Muscle of leg (tissue), 3 donors: ENCODE measurements at regions not wholly inside any gene's neighbourhood (a gene's known extent, or its start where the extent isn't known, plus 50 kb on each side); places are given as distances from the start of the nearest gene placed in this dataset.

Source experiments
- DNase-seq: peaks from one replicate; pipeline ENCODE4 v3.0.0; 2013
- H3K27ac ChIP-seq: one replicate; pipeline ENCODE4 v1.5.1; 2013; ENCODE audit warnings: mild to moderate bottlenecking, low read length, control low read depth
- H3K27me3 ChIP-seq: one replicate; pipeline ENCODE4 v1.6.1; 2013; ENCODE audit warnings: low read length; ENCODE audit not compliant: control insufficient read depth, insufficient read depth
- H3K36me3 ChIP-seq: one replicate; pipeline ENCODE4 v1.6.1; 2013; ENCODE audit warnings: low read length; ENCODE audit not compliant: control insufficient read depth, insufficient read depth
- H3K4me1 ChIP-seq: one replicate; pipeline ENCODE4 v1.6.1; 2013; ENCODE audit warnings: low read length; ENCODE audit not compliant: control insufficient read depth, insufficient read depth
- H3K4me3 ChIP-seq: one replicate; pipeline ENCODE4 v1.5.1; 2013; ENCODE audit warnings: low read length, control low read depth
- H3K9me3 ChIP-seq: replicated peaks from 2 replicates; pipeline ENCODE4 v1.6.1; 2013; ENCODE audit warnings: low read depth, low read length; ENCODE audit not compliant: control insufficient read depth
- WGBS: methylation state at CpG from one replicate; pipeline ENCODE4 v1.1.5; 2013; ENCODE audit warnings: missing lambda C conversion rate; ENCODE audit not compliant: insufficient coverage; 5-methylcytosine and 5-hydroxymethylcytosine counted together

DNA sequence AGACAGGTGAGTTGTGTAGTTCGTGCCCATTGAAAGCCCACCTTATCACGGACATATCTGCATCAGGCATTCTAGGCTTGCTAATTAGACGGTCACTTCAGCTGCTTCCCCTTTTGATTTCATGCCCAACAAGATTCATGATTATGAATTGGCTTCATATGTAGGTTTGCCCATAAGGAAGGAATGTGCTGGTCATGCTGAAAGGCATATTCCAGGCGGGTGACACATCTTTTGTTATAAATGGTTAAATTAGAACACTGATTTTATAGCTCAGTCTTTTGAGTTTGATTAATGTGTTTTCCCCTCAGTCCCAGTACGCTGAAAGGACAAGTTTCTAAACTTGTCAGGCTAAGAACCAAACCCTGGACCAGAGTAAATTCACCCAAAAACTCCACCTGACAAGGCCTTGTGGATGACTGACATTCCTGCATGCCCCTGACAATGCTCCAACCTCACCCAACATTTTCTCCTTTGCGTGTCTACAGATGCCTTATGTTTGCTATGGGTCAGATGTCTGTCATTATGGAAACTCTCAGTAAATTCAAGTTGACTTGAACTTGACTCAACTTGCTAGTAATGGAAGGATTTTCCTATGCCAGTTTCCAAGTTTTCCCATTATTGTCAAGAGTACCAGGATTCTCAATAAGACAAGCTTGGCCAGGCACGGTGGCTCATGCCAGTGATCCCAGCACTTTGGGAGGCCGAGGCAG, 421.9 kb downstream of the PMP22 start:
- Histone ChIP-seq H3K4me3 (no peak overlapping the region), H3K27ac (no peak overlapping the region), H3K36me3 (no peaks in the 10 kb centered on the region), H3K4me1 (no peaks in the 10 kb centered on the region), H3K27me3 (no peaks in the 10 kb centered on the region), H3K9me3 (peaks cover 2% of the 10 kb centered on the region)
- WGBS: 85% methylated on average over 3 of the region's 8 CpGs
- no peak for DNase-seq

DNA sequence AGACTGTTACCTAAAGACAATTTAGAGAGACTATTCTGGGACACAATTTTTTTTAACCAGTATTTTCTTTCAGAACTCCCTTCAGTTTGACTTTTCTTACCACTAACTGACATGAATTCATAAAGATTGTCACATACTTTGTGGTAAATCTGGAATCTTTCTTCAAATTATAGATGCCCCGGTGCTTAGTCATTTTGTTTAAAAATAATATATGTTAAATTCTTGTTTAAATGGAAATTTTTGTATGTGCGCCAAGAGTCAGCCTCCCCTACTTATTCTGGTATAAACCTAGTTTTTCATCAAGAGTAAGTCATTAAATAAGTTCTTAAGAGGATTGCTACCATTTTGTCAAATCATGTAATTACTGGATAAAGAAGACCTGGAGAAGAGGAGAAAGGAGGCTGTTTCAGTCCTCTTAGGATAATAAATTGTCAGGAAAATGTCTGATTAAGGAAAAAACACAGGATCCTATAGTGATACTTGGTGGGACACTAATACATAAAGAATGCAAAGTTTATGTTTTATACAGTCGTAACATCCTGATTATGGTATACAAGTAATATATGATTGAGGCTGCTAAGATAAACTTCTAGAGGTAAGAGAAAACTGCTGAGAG, 424.4 kb downstream of the PMP22 start:
- DNase-seq: no peak
- WGBS: no CpG with 5 or more reads among the region's 3 CpGs
- Histone ChIP-seq H3K27me3 (no peaks in the 10 kb centered on the region), H3K4me3 (no peak overlapping the region), H3K27ac (no peak overlapping the region), H3K4me1 (no peaks in the 10 kb centered on the region), H3K9me3 (peaks cover 7% of the 10 kb centered on the region), H3K36me3 (no peaks in the 10 kb centered on the region)

DNA sequence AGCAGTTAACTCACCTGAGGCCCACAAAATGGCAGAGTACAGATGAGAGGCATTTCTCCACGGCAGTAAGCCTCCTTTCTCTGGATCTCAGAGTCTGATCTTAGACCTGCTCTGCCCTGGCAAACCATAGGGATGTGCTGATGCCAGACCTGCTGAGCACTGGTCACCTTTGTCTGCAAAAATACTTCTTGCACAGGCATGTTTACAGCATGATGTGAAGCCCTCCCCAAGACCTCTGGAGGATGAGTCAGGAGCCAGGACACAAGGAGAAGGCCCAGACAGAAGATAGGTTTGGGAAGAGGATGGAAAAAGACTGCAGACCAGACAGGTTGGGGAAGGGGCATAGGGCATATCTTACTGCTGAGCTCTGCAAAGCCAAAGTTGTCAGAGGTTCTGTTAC, 426.6 kb downstream of the PMP22 start:
- Histone ChIP-seq H3K4me3 (no peak overlapping the region), H3K4me1 (no peaks in the 10 kb centered on the region), H3K27ac (no peak overlapping the region), H3K36me3 (no peaks in the 10 kb centered on the region), H3K27me3 (no peaks in the 10 kb centered on the region), H3K9me3 (peaks cover 5% of the 10 kb centered on the region)
- no peak for DNase-seq
- WGBS: 88% methylated on average over 1 of the region's 1 CpG

DNA sequence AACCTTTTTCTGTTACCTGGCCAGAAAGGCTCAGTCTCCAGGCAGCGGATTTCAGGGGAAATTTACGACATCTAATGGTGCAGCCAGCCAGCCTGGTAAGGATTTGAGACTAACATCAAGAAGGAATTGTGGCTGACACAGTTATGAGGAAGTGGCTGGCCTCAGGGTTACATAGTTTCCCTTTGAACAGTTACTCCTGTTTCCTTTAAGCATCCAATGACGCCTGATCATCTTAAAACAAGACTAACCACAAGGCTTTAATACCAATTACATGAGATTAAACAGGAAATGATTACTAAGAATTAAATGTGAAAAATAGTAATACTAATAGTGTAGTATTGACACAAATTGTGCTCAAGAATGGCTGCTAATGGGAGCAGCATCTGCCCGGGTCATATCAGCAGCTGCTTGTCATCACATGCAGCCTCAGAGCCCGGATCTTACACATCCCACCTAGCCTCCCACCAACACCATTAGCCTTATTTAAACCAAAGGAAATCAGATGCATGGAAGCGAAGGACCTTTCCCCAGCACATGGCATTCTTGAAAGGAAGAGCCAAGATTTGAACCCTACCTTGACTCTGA, 431.8 kb downstream of the PMP22 start:
- no peaks in the 10 kb centered on the region for H3K36me3 ChIP-seq
- H3K4me1 ChIP-seq: no peaks in the 10 kb centered on the region
- H3K27ac ChIP-seq: no peak overlapping the region
- no peak overlapping the region for H3K4me3 ChIP-seq
- DNase-seq: peak; percentile 1
- H3K9me3 ChIP-seq: peaks cover 5% of the 10 kb centered on the region
- H3K27me3 ChIP-seq: no peaks in the 10 kb centered on the region
- whole genome bisulfite sequencing: 55% methylated on average over 5 of the region's 6 CpGs

DNA sequence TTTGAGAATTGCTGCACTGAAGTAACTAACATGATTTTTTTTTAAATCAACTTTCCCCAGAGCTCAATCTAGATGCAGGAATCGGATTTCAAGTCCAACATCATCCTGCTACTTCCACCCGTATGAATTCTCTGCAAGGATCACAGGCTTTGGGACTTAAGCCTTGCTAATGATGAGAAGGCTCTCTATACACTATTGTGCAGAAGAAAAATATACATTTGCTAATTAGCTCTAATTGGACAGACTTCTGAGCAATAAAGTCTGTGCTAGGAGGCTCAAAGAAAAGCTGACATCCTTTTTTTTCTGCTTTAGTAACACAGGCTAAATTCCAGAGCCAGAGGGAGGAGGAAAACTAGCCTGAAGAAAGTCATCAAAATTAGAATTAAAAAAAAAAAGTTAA, 433.6 kb downstream of the PMP22 start:
- H3K9me3 ChIP-seq: peaks cover 3% of the 10 kb centered on the region
- no peak overlapping the region for H3K27ac ChIP-seq
- no peaks in the 10 kb centered on the region for H3K4me1 ChIP-seq
- no peaks in the 10 kb centered on the region for H3K27me3 ChIP-seq
- H3K36me3 ChIP-seq: no peaks in the 10 kb centered on the region
- WGBS: no CpG with 5 or more reads among the region's 2 CpGs
- no peak for DNase-seq
- no peak overlapping the region for H3K4me3 ChIP-seq

DNA sequence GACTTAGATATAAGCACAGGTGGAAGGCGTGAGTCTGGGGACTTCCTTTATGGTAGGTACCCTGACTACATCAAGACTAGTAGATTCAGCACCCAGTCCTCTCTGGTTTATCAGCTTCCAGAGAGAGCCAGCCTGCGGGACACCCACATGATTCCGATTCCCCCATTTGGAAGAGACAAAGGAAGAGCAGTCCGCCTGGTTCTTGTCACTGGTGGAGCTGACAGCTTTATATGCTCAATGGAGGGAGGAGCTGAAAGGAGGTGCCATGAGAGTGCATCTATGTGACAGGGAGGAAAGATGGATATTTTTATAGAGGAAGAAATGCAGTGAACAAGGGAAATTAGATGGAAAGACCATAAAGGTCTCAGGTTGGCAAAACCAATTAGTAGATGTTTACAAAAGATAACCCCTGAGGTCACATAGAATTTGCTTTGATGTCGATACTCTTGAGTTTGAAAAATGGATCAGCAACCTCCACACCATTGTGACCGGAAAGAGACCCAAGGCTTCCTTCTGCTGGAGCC, 437.7 kb downstream of the PMP22 start:
- no peak overlapping the region for H3K4me3 ChIP-seq
- no peak for DNase-seq
- no peaks in the 10 kb centered on the region for H3K27me3 ChIP-seq
- 49% methylated on average over 3 of the region's 6 CpGs for WGBS
- no peaks in the 10 kb centered on the region for H3K36me3 ChIP-seq
- H3K27ac ChIP-seq: no peak overlapping the region
- no peaks in the 10 kb centered on the region for H3K4me1 ChIP-seq
- no peaks in the 10 kb centered on the region for H3K9me3 ChIP-seq

DNA sequence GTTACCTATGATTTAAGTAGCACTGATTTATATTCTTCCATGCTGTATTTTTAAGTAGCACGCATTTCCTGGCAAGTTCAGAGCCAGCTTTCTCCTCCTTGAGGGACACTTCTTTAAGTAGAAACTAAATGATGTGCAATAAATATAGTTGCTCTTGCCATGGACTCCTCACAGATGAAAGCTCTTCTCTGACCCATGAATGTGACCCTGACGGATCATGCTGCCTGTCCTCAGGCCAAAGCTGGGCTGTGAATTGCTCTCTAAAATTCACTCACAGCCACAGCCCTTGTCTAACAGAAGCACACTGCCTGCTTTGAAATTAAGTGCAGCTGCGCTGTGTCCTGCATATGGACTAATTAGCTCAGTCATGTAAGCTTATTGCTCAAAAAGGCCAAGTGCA, 438.8 kb downstream of the PMP22 start:
- no peak overlapping the region for H3K4me3 ChIP-seq
- no peaks in the 10 kb centered on the region for H3K27me3 ChIP-seq
- no peaks in the 10 kb centered on the region for H3K4me1 ChIP-seq
- 49% methylated on average over 2 of the region's 3 CpGs for WGBS
- H3K9me3 ChIP-seq: no peaks in the 10 kb centered on the region
- peak; percentile 6 for DNase-seq
- H3K36me3 ChIP-seq: no peaks in the 10 kb centered on the region
- H3K27ac ChIP-seq: no peak overlapping the region

DNA sequence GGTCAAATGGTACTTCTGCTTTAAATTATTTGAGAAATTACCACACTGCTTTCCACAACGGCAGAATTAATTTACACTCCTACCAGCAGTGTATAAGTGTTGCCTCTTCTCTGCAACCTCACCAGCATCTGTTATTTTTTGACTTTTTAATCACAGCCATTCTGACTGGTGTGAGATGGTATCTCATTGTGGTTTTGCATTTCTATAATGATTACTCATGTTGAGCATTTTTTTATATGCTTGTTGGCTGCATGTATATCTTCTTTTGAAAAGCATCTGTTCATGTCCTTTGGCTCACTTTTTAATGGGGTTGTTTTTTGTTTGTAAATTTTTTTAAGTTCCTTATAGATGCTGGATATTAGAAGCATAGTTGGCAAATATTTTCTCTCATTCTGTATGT, 446.7 kb downstream of the PMP22 start:
- no CpG with 5 or more reads among the region's 1 CpG for WGBS
- no peaks in the 10 kb centered on the region for H3K27me3 ChIP-seq

DNA sequence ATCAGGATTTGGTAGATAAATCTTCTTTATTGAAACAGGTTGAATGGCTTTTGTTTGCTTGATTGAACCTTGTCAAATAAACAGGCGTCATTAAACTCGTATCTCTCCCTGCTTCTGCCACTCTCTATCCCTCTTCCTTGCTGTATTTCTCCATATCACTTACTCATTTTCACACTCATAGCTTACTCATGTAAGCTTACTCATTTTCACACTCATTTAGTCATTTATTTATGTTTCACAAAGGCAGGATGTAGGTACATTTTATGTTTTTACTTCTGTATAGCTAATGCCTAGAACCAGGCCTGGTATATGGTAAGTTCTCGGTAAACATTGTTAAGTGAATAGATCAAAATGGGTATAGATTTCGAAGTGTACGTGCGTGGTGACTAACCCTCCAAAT, 450.0 kb downstream of the PMP22 start:
- no peak for DNase-seq
- Histone ChIP-seq H3K36me3 (no peaks in the 10 kb centered on the region), H3K9me3 (no peaks in the 10 kb centered on the region), H3K27me3 (no peaks in the 10 kb centered on the region), H3K4me3 (no peak overlapping the region), H3K4me1 (no peaks in the 10 kb centered on the region), H3K27ac (no peak overlapping the region)
- WGBS: no CpG with 5 or more reads among the region's 6 CpGs

More for the DNA sequence above, 446.7 kb downstream of the PMP22 start:
- H3K4me1 ChIP-seq: no peaks in the 10 kb centered on the region
- H3K27ac ChIP-seq: no peak overlapping the region
- H3K4me3 ChIP-seq: no peak overlapping the region
- DNase-seq: no peak
- H3K36me3 ChIP-seq: no peaks in the 10 kb centered on the region
- no peaks in the 10 kb centered on the region for H3K9me3 ChIP-seq

DNA sequence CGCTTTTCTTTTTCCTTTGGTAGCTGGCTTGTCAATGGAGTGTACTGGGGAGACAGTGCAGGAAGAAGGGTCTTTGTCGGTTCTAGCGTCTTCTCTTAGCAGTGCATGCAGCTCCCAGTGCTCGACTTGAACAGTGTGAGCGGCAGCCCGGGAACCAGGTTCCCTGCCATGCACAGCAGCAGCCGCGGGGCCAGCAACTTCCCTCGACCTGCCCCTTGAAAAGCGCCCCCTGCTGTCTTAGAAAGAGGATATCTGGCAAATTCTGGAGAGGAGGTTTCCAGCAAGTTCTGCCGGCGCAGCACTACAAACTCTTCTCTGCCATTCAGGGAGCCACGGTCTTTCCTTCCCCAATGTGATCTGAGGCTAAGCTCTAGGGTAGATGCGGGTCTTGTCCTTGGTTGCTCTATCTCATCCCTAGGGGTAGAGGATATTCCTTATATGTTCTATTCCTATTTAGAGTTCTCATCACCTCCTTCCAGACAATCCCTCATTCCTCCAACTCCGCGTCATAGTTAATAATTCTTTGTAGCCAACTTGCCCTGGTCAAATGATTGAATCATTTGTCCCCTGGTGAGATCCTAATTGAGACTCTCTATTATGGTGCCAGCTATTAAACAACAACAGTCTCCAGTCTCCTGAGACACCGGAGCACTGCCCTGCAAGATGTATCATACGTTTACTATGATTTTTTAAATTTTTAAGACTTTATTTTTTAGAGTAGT, 451.3 kb downstream of the PMP22 start:
- no peaks in the 10 kb centered on the region for H3K27me3 ChIP-seq
- H3K36me3 ChIP-seq: no peaks in the 10 kb centered on the region
- H3K4me1 ChIP-seq: no peaks in the 10 kb centered on the region
- H3K9me3 ChIP-seq: no peaks in the 10 kb centered on the region
- H3K4me3 ChIP-seq: no peak overlapping the region
- H3K27ac ChIP-seq: no peak overlapping the region
- DNase-seq: no peak
- 56% methylated on average over 7 of the region's 18 CpGs for WGBS
